ENCODE measurements at regions not wholly inside any gene's neighbourhood (a gene's known extent, or its start where the extent isn't known, plus 50 kb on each side); places are given as distances from the start of the nearest gene placed in this dataset.
A peak's percentile ranks its signal among the peaks of the same experiment; 100 is the strongest.

- TF ChIP-seq ZFX (IDR thresholded peaks at IDR 0.05) (no peak), CTCF (conservative IDR thresholded peaks at IDR 0.05) (no peak)
- no peak overlapping the region for H3K27ac ChIP-seq
These were observed 102.6 kb upstream of the ROPN1 start for GRCh38 chr3:124094496-124094895.

- H3K27ac ChIP-seq, result no peak overlapping the region
- TF ChIP-seq ZFX (IDR thresholded peaks at IDR 0.05) (no peak), CTCF (conservative IDR thresholded peaks at IDR 0.05) (no peak)
These were observed 105.6 kb upstream of the ROPN1 start for GRCh38 chr3:124097362-124098131.

GRCh38 chr3:124101643-124102042 lies 109.7 kb upstream of the ROPN1 start:
- H3K27ac ChIP-seq, result peak overlapping the region; percentile 36; the same call in 1 of the 2 replicates
- TF ChIP-seq ZFX (IDR thresholded peaks at IDR 0.05) (no peak), CTCF (conservative IDR thresholded peaks at IDR 0.05) (no peak)

GRCh38 chr3:124107104-124107890 lies 115.4 kb upstream of the ROPN1 start:
- no peak for TF ChIP-seq CTCF (conservative IDR thresholded peaks at IDR 0.05)
- no peak for TF ChIP-seq ZFX (IDR thresholded peaks at IDR 0.05)
- no peak overlapping the region for H3K27ac ChIP-seq

GRCh38 chr3:124108446-124108845 lies 116.5 kb upstream of the ROPN1 start:
- H3K27ac ChIP-seq, result no peak overlapping the region

GRCh38 chr3:124113485-124113884 lies 121.6 kb upstream of the ROPN1 start:
- TF ChIP-seq ZFX (IDR thresholded peaks at IDR 0.05) (no peak), CTCF (conservative IDR thresholded peaks at IDR 0.05) (no peak)
- H3K27ac ChIP-seq, result no peak overlapping the region

More at GRCh38 chr3:124108446-124108845, 116.5 kb upstream of the ROPN1 start:
- no peak for TF ChIP-seq CTCF (conservative IDR thresholded peaks at IDR 0.05)
- no peak for TF ChIP-seq ZFX (IDR thresholded peaks at IDR 0.05)

GRCh38 chr3:124115279-124115678 lies 123.4 kb upstream of the ROPN1 start:
- no peak overlapping the region for H3K27ac ChIP-seq
- no peak for TF ChIP-seq CTCF (conservative IDR thresholded peaks at IDR 0.05)
- TF ChIP-seq ZFX (IDR thresholded peaks at IDR 0.05), result no peak
